Stimulated activated memory B cell treated with anti-CD40 and anti-IgM and Interleukin-4, amounts not matched to agents 10 μg/mL and 1 μg/mL and 100 μg/mL, for 72 hours (primary cell): ENCODE measurements at regions not wholly inside any gene's neighbourhood (a gene's known extent, or its start where the extent isn't known, plus 50 kb on each side); places are given as distances from the start of the nearest gene placed in this dataset.
A peak's percentile ranks its signal among the peaks of the same experiment; 100 is the strongest.
"Not testable (repeated sequence)": the region's sequence is repeated elsewhere in the genome, so short reads cannot be mapped to it uniquely, and the experiment has no call there.

Experiments
- ATAC-seq: fragments of 150-1000 bp; cut with Tn5 transposase; 2 replicates; pipeline ENCODE4 v1.10.0; 2021
- H3K27ac Mint-ChIP-seq: one replicate; pipeline ENCODE4 v1.8.0; 2022; ENCODE audit warnings: mild to moderate bottlenecking, mixed read lengths
- H3K27me3 Mint-ChIP-seq: one replicate; pipeline ENCODE4 v1.8.0; 2022; ENCODE audit warnings: mixed read lengths
- H3K36me3 Mint-ChIP-seq: one replicate; pipeline ENCODE4 v1.8.0; 2022; ENCODE audit warnings: mixed read lengths
- H3K4me1 Mint-ChIP-seq: one replicate; pipeline ENCODE4 v1.8.0; 2022; ENCODE audit warnings: mixed read lengths
- H3K4me3 Mint-ChIP-seq: one replicate; pipeline ENCODE4 v1.8.0; 2022; ENCODE audit warnings: mild to moderate bottlenecking, moderate library complexity, mixed read lengths
- H3K9me3 Mint-ChIP-seq: one replicate; pipeline ENCODE4 v1.8.0; 2022; ENCODE audit warnings: mixed read lengths

GRCh38 chr2:89855752-89856151, 1164.3 kb downstream of the RPIA start:
- not testable (repeated sequence) for H3K36me3 Mint-ChIP-seq, ATAC-seq, H3K9me3 Mint-ChIP-seq, H3K4me1 Mint-ChIP-seq, H3K27me3 Mint-ChIP-seq, H3K27ac Mint-ChIP-seq, H3K4me3 Mint-ChIP-seq

GRCh38 chr2:89856305-89856704, 1164.8 kb downstream of the RPIA start:
- not testable (repeated sequence) for H3K27me3 Mint-ChIP-seq, H3K36me3 Mint-ChIP-seq, ATAC-seq, H3K27ac Mint-ChIP-seq, H3K4me1 Mint-ChIP-seq, H3K9me3 Mint-ChIP-seq, H3K4me3 Mint-ChIP-seq

GRCh38 chr2:89862164-89862563, 1170.7 kb downstream of the RPIA start:
- H3K4me1 Mint-ChIP-seq, H3K27ac Mint-ChIP-seq, ATAC-seq, H3K36me3 Mint-ChIP-seq, H3K9me3 Mint-ChIP-seq, H3K27me3 Mint-ChIP-seq, H3K4me3 Mint-ChIP-seq: not testable (repeated sequence)

- H3K4me1 Mint-ChIP-seq, H3K27me3 Mint-ChIP-seq, H3K4me3 Mint-ChIP-seq, H3K9me3 Mint-ChIP-seq, ATAC-seq, H3K27ac Mint-ChIP-seq, H3K36me3 Mint-ChIP-seq: not testable (repeated sequence)
These were observed 1171.7 kb downstream of the RPIA start for GRCh38 chr2:89863209-89863608.

GRCh38 chr2:89874810-89875595, 1183.5 kb downstream of the RPIA start:
- H3K4me3 Mint-ChIP-seq, H3K4me1 Mint-ChIP-seq, H3K9me3 Mint-ChIP-seq, ATAC-seq, H3K27me3 Mint-ChIP-seq, H3K36me3 Mint-ChIP-seq, H3K27ac Mint-ChIP-seq: not testable (repeated sequence)

GRCh38 chr2:89876445-89876844, 1185.0 kb downstream of the RPIA start:
- H3K4me3 Mint-ChIP-seq, H3K27me3 Mint-ChIP-seq, H3K36me3 Mint-ChIP-seq, H3K27ac Mint-ChIP-seq, H3K4me1 Mint-ChIP-seq, H3K9me3 Mint-ChIP-seq, ATAC-seq: not testable (repeated sequence)

GRCh38 chr2:89876878-89877277, 1185.4 kb downstream of the RPIA start:
- not testable (repeated sequence) for ATAC-seq, H3K27me3 Mint-ChIP-seq, H3K27ac Mint-ChIP-seq, H3K36me3 Mint-ChIP-seq, H3K9me3 Mint-ChIP-seq, H3K4me1 Mint-ChIP-seq, H3K4me3 Mint-ChIP-seq

GRCh38 chr2:89882880-89883279, 1191.4 kb downstream of the RPIA start:
- H3K4me3 Mint-ChIP-seq, H3K4me1 Mint-ChIP-seq, H3K9me3 Mint-ChIP-seq, H3K36me3 Mint-ChIP-seq, H3K27ac Mint-ChIP-seq, H3K27me3 Mint-ChIP-seq: not testable (repeated sequence)
- ATAC-seq: peak; percentile 59

- H3K36me3 Mint-ChIP-seq, H3K9me3 Mint-ChIP-seq, H3K27me3 Mint-ChIP-seq, H3K27ac Mint-ChIP-seq, H3K4me1 Mint-ChIP-seq, H3K4me3 Mint-ChIP-seq, ATAC-seq: not testable (repeated sequence)
These were observed 1192.2 kb downstream of the RPIA start for GRCh38 chr2:89883624-89884023.

GRCh38 chr2:89885071-89885470, 1193.6 kb downstream of the RPIA start:
- ATAC-seq: not testable (repeated sequence)

GRCh38 chr2:89888693-89889092, 1197.2 kb downstream of the RPIA start:
- H3K27ac Mint-ChIP-seq, ATAC-seq, H3K4me3 Mint-ChIP-seq, H3K36me3 Mint-ChIP-seq, H3K4me1 Mint-ChIP-seq, H3K27me3 Mint-ChIP-seq, H3K9me3 Mint-ChIP-seq: not testable (repeated sequence)

More at GRCh38 chr2:89885071-89885470, 1193.6 kb downstream of the RPIA start:
- H3K36me3 Mint-ChIP-seq, H3K4me3 Mint-ChIP-seq, H3K27me3 Mint-ChIP-seq, H3K9me3 Mint-ChIP-seq, H3K4me1 Mint-ChIP-seq, H3K27ac Mint-ChIP-seq: not testable (repeated sequence)

- H3K27me3 Mint-ChIP-seq, H3K4me3 Mint-ChIP-seq, H3K4me1 Mint-ChIP-seq, H3K27ac Mint-ChIP-seq, H3K9me3 Mint-ChIP-seq, H3K36me3 Mint-ChIP-seq: not testable (repeated sequence)
- ATAC-seq: peak; percentile 52
These were observed 1198.8 kb downstream of the RPIA start for GRCh38 chr2:89890185-89890773.

GRCh38 chr2:89894988-89895387, 1203.5 kb downstream of the RPIA start:
- not testable (repeated sequence) for H3K36me3 Mint-ChIP-seq, H3K27ac Mint-ChIP-seq, H3K9me3 Mint-ChIP-seq, H3K4me1 Mint-ChIP-seq, H3K4me3 Mint-ChIP-seq, H3K27me3 Mint-ChIP-seq
- peak; percentile 37 for ATAC-seq

GRCh38 chr2:89895629-89896028, 1204.2 kb downstream of the RPIA start:
- H3K9me3 Mint-ChIP-seq, H3K27ac Mint-ChIP-seq, H3K27me3 Mint-ChIP-seq, H3K36me3 Mint-ChIP-seq, H3K4me3 Mint-ChIP-seq, H3K4me1 Mint-ChIP-seq: not testable (repeated sequence)
- ATAC-seq: peak; percentile 44

GRCh38 chr2:89927018-89927417, 1235.5 kb downstream of the RPIA start:
- not testable (repeated sequence) for H3K36me3 Mint-ChIP-seq, H3K27ac Mint-ChIP-seq, ATAC-seq, H3K9me3 Mint-ChIP-seq, H3K4me1 Mint-ChIP-seq, H3K27me3 Mint-ChIP-seq, H3K4me3 Mint-ChIP-seq

GRCh38 chr2:89935436-89935835, 1244.0 kb downstream of the RPIA start:
- H3K27ac Mint-ChIP-seq, H3K27me3 Mint-ChIP-seq, H3K36me3 Mint-ChIP-seq, ATAC-seq, H3K9me3 Mint-ChIP-seq, H3K4me3 Mint-ChIP-seq: not testable (repeated sequence)
- H3K4me1 Mint-ChIP-seq: peaks cover 17% of the 10 kb centered on the region
